ENCODE measurements at regions not wholly inside any gene's neighbourhood (a gene's known extent, or its start where the extent isn't known, plus 50 kb on each side); places are given as distances from the start of the nearest gene placed in this dataset.

- DNase-seq (ENCODE audit: low read depth) = no peak
Observed at GRCh38 chr11:116115801-116116200, 611.6 kb upstream of the CADM1 start.

GRCh38 chr11:116114198-116114651 is 610.0 kb upstream of the CADM1 start:
- DNase-seq (ENCODE audit: low read depth) = no peak

GRCh38 chr11:116112087-116112935 is 608.1 kb upstream of the CADM1 start:
- DNase-seq (ENCODE audit: low read depth) = no peak

- no peak for DNase-seq (ENCODE audit: low read depth)
Observed at GRCh38 chr11:116111546-116111945, 607.3 kb upstream of the CADM1 start.

GRCh38 chr11:116110802-116111201 is 606.6 kb upstream of the CADM1 start:
- no peak for DNase-seq (ENCODE audit: low read depth)

GRCh38 chr11:116110356-116110755 is 606.1 kb upstream of the CADM1 start:
- DNase-seq (ENCODE audit: low read depth) = no peak

- no peak for DNase-seq (ENCODE audit: low read depth)
Observed at GRCh38 chr11:116109228-116109627, 605.0 kb upstream of the CADM1 start.

GRCh38 chr11:116108161-116108560 is 603.9 kb upstream of the CADM1 start:
- no peak for DNase-seq (ENCODE audit: low read depth)

- DNase-seq (ENCODE audit: low read depth) = no peak
Observed at GRCh38 chr11:116107229-116107628, 603.0 kb upstream of the CADM1 start.

- DNase-seq (ENCODE audit: low read depth) = no peak
Observed at GRCh38 chr11:116104498-116105174, 600.4 kb upstream of the CADM1 start.

- DNase-seq (ENCODE audit: low read depth) = no peak
Observed at GRCh38 chr11:116101902-116102301, 597.7 kb upstream of the CADM1 start.

- DNase-seq (ENCODE audit: low read depth) = no peak
Observed at GRCh38 chr11:116100016-116100415, 595.8 kb upstream of the CADM1 start.

GRCh38 chr11:116099541-116099940 is 595.3 kb upstream of the CADM1 start:
- no peak for DNase-seq (ENCODE audit: low read depth)

- DNase-seq (ENCODE audit: low read depth) = no peak
Observed at GRCh38 chr11:116096272-116096995, 592.2 kb upstream of the CADM1 start.

GRCh38 chr11:116093481-116094270 is 589.5 kb upstream of the CADM1 start:
- DNase-seq (ENCODE audit: low read depth) = no peak

- DNase-seq (ENCODE audit: low read depth) = no peak
Observed at GRCh38 chr11:116093065-116093464, 588.9 kb upstream of the CADM1 start.

- no peak for DNase-seq (ENCODE audit: low read depth)
Observed at GRCh38 chr11:116086426-116086825, 582.2 kb upstream of the CADM1 start.

- DNase-seq (ENCODE audit: low read depth) = no peak
Observed at GRCh38 chr11:116085031-116085635, 580.9 kb upstream of the CADM1 start.

- no peak for DNase-seq (ENCODE audit: low read depth)
Observed at GRCh38 chr11:116084511-116084910, 580.3 kb upstream of the CADM1 start.

- DNase-seq (ENCODE audit: low read depth) = no peak
Observed at GRCh38 chr11:116082256-116082655, 578.0 kb upstream of the CADM1 start.

GRCh38 chr11:116079580-116079979 is 575.4 kb upstream of the CADM1 start:
- no peak for DNase-seq (ENCODE audit: low read depth)
